ENCODE measurements at regions not wholly inside any gene's neighbourhood (a gene's known extent, or its start where the extent isn't known, plus 50 kb on each side); places are given as distances from the start of the nearest gene placed in this dataset.

- ChIA-PET POLR2A (ENCODE audit: unreplicated experiment) (no interaction called here), CTCF (no interaction called here)
- BruUV-seq (replicated peaks), result no TSS peak
- Histone ChIP-seq H2AFZ (no peak overlapping the region), H4K20me1 (ENCODE audit: insufficient read depth) (no peaks in the 10 kb centered on the region), H3K4me2 (no peak overlapping the region), H3K27ac (no peak overlapping the region), H3K9me2 (ENCODE audit: insufficient read depth) (no peaks in the 10 kb centered on the region), H3K27me3 (ENCODE audit: insufficient read depth, low read depth) (no peaks in the 10 kb centered on the region), H3F3A (ENCODE audit: insufficient read depth, low read depth) (no peaks in the 10 kb centered on the region), H3K4me3 (no peak overlapping the region), H3K4me1 (replicated peaks; ENCODE audit: insufficient read depth) (no peaks in the 10 kb centered on the region), H3K79me2 (ENCODE audit: low read depth) (no peaks in the 10 kb centered on the region), H3K36me3 (ENCODE audit: low read depth) (no peaks in the 10 kb centered on the region), H3K9me3 (ENCODE audit: insufficient read depth, low read depth) (no peaks in the 10 kb centered on the region)
- DNase-seq, result no peak
- no peak for TF ChIP-seq CTCF (conservative IDR thresholded peaks at IDR 0.05)
- TF ChIP-seq EZH2 (IDR thresholded peaks at IDR 0.05; ENCODE audit: low read depth), result no peak
- intact Hi-C loops (cut with micrococcal nuclease; ENCODE audit: unreplicated experiment), result no loop called here
Measured at GRCh38 chr4:183832776-183833450, 72.2 kb upstream of the STOX2 start.

DNA sequence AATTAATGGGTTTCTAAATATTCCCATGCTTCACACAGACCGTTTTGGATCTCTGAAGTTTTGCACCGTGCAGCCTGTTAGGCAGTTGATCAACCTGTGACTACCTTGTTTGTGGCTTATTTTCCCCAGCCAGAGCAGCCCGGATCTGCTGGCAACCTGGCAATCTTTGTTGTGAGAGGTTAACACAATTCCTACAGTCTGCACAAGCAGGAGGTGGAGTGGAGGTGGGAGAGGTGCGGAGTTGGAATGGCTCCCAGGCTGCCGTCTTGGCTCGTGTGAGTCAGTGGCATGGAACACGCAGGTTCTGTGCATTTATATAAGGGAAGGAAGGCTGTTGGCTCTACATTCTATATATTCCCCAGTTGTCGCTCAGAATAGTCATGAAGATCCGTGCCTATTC, 70.9 kb upstream of the STOX2 start:
- no peaks in the 10 kb centered on the region for H3K9me3 ChIP-seq (ENCODE audit: insufficient read depth, low read depth)
- no TSS peak for BruUV-seq (replicated peaks)
- no peaks in the 10 kb centered on the region for H3K36me3 ChIP-seq (ENCODE audit: low read depth)
- H4K20me1 ChIP-seq (ENCODE audit: insufficient read depth), result no peaks in the 10 kb centered on the region
- ChIA-PET CTCF (no interaction called here), POLR2A (ENCODE audit: unreplicated experiment) (no interaction called here)
- H3K4me3 ChIP-seq, result no peak overlapping the region
- no peak overlapping the region for H3K4me2 ChIP-seq
- no peak overlapping the region for H2AFZ ChIP-seq
- no peaks in the 10 kb centered on the region for H3K79me2 ChIP-seq (ENCODE audit: low read depth)
- H3K27ac ChIP-seq, result no peak overlapping the region
- H3K27me3 ChIP-seq (ENCODE audit: insufficient read depth, low read depth), result no peaks in the 10 kb centered on the region
- no peak for DNase-seq
- intact Hi-C loops (cut with micrococcal nuclease; ENCODE audit: unreplicated experiment), result no loop called here
- H3K4me1 ChIP-seq (replicated peaks; ENCODE audit: insufficient read depth), result no peaks in the 10 kb centered on the region
- no peaks in the 10 kb centered on the region for H3F3A ChIP-seq (ENCODE audit: insufficient read depth, low read depth)
- no peaks in the 10 kb centered on the region for H3K9me2 ChIP-seq (ENCODE audit: insufficient read depth)
- TF ChIP-seq EZH2 (IDR thresholded peaks at IDR 0.05; ENCODE audit: low read depth), result no peak
- TF ChIP-seq CTCF (conservative IDR thresholded peaks at IDR 0.05), result no peak

GRCh38 chr4:183837222-183837621, 67.9 kb upstream of the STOX2 start:
- no peak overlapping the region for H3K4me2 ChIP-seq
- intact Hi-C loops (cut with micrococcal nuclease; ENCODE audit: unreplicated experiment), result loop anchor here (5.0 kb wide), 1 partner anchor 100 kb away; no protein-coding TSS in a partner anchor
- H3K4me3 ChIP-seq, result no peak overlapping the region
- H3K9me2 ChIP-seq (ENCODE audit: insufficient read depth), result no peaks in the 10 kb centered on the region
- BruUV-seq (replicated peaks), result no TSS peak
- no peaks in the 10 kb centered on the region for H3K36me3 ChIP-seq (ENCODE audit: low read depth)
- no peaks in the 10 kb centered on the region for H4K20me1 ChIP-seq (ENCODE audit: insufficient read depth)
- no peak overlapping the region for H2AFZ ChIP-seq
- H3K27me3 ChIP-seq (ENCODE audit: insufficient read depth, low read depth), result no peaks in the 10 kb centered on the region
- H3K9me3 ChIP-seq (ENCODE audit: insufficient read depth, low read depth), result no peaks in the 10 kb centered on the region
- ChIA-PET CTCF (interaction anchor here (0.7 kb wide), 1 partner anchor 390 kb away, joined by 5 read pairs; no protein-coding TSS in a partner anchor), POLR2A (ENCODE audit: unreplicated experiment) (no interaction called here)
- H3K79me2 ChIP-seq (ENCODE audit: low read depth), result no peaks in the 10 kb centered on the region
- DNase-seq, result no peak
- TF ChIP-seq CTCF (conservative IDR thresholded peaks at IDR 0.05) (no peak), EZH2 (IDR thresholded peaks at IDR 0.05; ENCODE audit: low read depth) (no peak)
- no peaks in the 10 kb centered on the region for H3F3A ChIP-seq (ENCODE audit: insufficient read depth, low read depth)
- no peak overlapping the region for H3K27ac ChIP-seq
- H3K4me1 ChIP-seq (replicated peaks; ENCODE audit: insufficient read depth), result no peaks in the 10 kb centered on the region

All from PC-9 (cell line).